Skeletal muscle tissue (tissue), 3 donors: ENCODE measurements at regions not wholly inside any gene's neighbourhood (a gene's known extent, or its start where the extent isn't known, plus 50 kb on each side); places are given as distances from the start of the nearest gene placed in this dataset.

Experiments
- H3K27ac ChIP-seq: one replicate; pipeline ENCODE4 v1.7.0; 2013; ENCODE audit warnings: mild to moderate bottlenecking, low read depth, low read length, inconsistent platforms
- H3K27me3 ChIP-seq, 3 donors: one replicate each; pipeline ENCODE4 v1.7.0; 2013; ENCODE audit warnings: low read length in 3 of 3; ENCODE audit not compliant: control insufficient read depth in 3 of 3, insufficient read depth in 3 of 3
- H3K36me3 ChIP-seq, 3 donors: one replicate each; pipeline ENCODE4 v1.7.0; 2013; ENCODE audit warnings: low read length in 3 of 3; ENCODE audit not compliant: control insufficient read depth in 3 of 3, insufficient read depth in 3 of 3
- H3K4me1 ChIP-seq, 3 donors: one replicate each; pipeline ENCODE4 v1.7.0; 2013; ENCODE audit warnings: low read length in 3 of 3, mild to moderate bottlenecking in 3 of 3; ENCODE audit not compliant: control insufficient read depth in 3 of 3, insufficient read depth in 3 of 3
- H3K4me3 ChIP-seq, 3 donors: one replicate each; pipeline ENCODE4 v1.7.0; 2013; ENCODE audit warnings: low read length in 3 of 3
- H3K9ac ChIP-seq, 3 donors: one replicate each; pipeline ENCODE4 v1.7.0; 2013; ENCODE audit warnings: low read length in 3 of 3, mild to moderate bottlenecking in 3 of 3, moderate library complexity in 2 of 3, low read depth in 1 of 3
- H3K9me3 ChIP-seq, 3 donors: one replicate each; pipeline ENCODE4 v1.7.0; 2013; ENCODE audit warnings: low read length in 3 of 3; ENCODE audit not compliant: control insufficient read depth in 3 of 3
- donor health status: Osteomylitis.

DNA sequence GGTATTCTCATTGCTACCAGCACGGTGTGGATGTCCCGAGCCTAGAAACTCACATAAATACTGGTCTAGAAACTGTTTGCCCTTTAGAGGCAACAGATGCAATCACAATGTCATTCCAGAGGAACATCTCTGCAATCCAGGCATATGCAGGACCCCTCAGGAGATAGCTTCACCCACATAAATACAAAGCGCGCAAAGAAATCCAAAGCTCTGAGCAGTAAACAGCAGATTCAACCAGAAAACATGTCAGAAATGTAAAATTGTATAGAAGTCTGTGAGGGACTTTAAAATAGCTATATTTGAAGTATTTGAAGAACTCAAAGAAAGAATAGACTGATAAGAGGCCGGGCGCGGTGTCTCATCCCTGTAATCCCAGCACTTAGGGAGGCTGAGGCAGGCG, 291.7 kb downstream of the FAM43A start:
- Histone ChIP-seq H3K9ac (no peak overlapping the region), H3K9me3 (no peaks in the 10 kb centered on the region), H3K36me3 (no peaks in the 10 kb centered on the region), H3K4me1 (peaks cover 0 to 3% (median 0%) of the 10 kb centered on the region in 3 donors), H3K4me3 (no peak overlapping the region), H3K27me3 (no peaks in the 10 kb centered on the region), H3K27ac (no peak overlapping the region)

DNA sequence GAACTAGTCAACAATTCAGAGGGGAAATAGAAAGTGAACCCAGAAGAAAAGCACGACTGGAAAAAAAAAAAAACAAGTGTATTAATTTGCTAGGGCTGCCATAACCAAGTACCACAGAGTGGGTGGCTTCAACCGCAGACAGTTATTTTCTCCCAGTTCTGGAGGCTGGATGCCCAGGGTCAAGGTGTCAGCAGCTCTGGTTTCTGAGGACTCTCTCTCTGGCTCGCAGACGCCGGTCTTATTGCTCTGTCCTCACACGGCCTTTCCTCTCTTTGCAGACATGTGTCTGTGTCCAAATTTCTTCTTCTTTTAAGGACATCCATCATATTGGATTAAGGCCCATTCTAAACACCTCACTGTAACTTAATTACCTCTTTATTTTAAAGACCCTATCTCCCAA, 291.8 kb downstream of the XXYLT1 start:
- H3K36me3 ChIP-seq = no peaks in the 10 kb centered on the region
- no peaks in the 10 kb centered on the region for H3K9me3 ChIP-seq
- H3K27me3 ChIP-seq = no peaks in the 10 kb centered on the region
- H3K4me1 ChIP-seq = peaks cover 0 to 3% (median 0%) of the 10 kb centered on the region in 3 donors
- H3K4me3 ChIP-seq = no peak overlapping the region
- H3K9ac ChIP-seq = no peak overlapping the region
- no peak overlapping the region for H3K27ac ChIP-seq

DNA sequence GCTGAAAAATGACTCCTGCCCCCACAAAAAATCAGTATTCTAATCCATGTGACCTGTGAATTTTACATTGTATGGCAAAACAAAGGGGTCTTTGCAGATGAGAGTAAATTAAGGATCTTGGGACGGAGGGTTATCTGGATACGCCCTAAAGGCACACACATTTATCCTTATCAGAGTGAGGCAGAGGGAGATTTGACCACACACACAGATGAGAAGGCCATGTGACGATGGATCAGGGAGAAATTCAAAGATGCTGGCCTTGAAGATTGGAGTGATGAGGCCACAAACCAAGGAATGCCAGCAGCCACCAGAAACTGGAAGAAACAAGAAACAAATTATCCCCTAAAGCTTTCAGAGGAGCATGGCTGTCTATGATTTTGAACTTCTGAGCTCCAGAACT, 288.5 kb downstream of the XXYLT1 start:
- H3K9ac ChIP-seq = no peak overlapping the region
- H3K27me3 ChIP-seq = no peaks in the 10 kb centered on the region
- no peak overlapping the region for H3K27ac ChIP-seq
- no peak overlapping the region for H3K4me3 ChIP-seq
- H3K4me1 ChIP-seq = peaks cover 12 to 14% (median 14%) of the 10 kb centered on the region in 3 donors
- H3K36me3 ChIP-seq = no peaks in the 10 kb centered on the region
- H3K9me3 ChIP-seq = no peaks in the 10 kb centered on the region

DNA sequence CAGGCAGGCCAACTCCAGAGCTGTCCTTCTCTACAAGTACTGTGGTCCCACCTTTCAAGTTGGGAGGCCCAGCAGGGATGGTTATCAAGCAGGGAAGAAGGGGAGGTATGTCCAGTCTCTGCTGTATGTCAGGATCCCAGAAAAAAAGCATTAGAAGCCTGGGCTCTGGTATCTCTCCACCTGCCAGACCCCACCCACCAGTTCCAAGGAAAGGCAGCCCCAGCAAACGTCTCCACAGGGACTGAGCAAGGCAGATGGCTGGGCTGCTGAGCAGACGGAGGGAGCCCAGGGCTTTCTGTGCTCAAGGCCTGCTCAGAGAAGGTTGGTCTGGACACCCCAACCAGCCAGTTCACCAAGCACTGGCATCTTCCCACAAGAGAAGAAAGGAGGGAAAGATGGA, 287.8 kb downstream of the XXYLT1 start:
- Histone ChIP-seq H3K36me3 (no peaks in the 10 kb centered on the region), H3K9me3 (no peaks in the 10 kb centered on the region), H3K9ac (no peak overlapping the region), H3K4me1 (peaks cover 12 to 14% (median 14%) of the 10 kb centered on the region in 3 donors), H3K4me3 (no peak overlapping the region), H3K27me3 (no peaks in the 10 kb centered on the region), H3K27ac (no peak overlapping the region)

DNA sequence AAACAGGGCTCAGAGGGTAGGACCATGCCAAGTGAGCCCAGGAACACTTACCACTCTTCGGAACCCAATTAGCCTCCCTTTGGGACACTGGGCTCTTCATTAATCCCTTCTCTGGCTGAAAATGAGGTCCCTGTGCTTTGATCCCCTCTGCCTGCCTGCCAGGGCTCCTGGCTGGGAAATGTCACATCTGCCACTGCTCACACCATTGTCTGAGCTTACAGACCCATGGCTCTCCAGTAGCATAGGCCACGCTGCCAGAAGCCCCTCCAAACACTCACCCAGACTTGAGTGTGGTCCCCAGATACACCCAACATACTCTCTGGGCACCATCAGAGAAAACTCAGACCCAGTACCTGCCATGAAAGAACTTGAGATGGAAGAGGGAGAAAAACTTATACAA, 287.3 kb downstream of the XXYLT1 start:
- Histone ChIP-seq H3K4me3 (no peak overlapping the region), H3K36me3 (no peaks in the 10 kb centered on the region), H3K27ac (no peak overlapping the region), H3K27me3 (no peaks in the 10 kb centered on the region), H3K9ac (no peak overlapping the region), H3K4me1 (peaks cover 12 to 14% (median 14%) of the 10 kb centered on the region in 3 donors), H3K9me3 (no peaks in the 10 kb centered on the region)

DNA sequence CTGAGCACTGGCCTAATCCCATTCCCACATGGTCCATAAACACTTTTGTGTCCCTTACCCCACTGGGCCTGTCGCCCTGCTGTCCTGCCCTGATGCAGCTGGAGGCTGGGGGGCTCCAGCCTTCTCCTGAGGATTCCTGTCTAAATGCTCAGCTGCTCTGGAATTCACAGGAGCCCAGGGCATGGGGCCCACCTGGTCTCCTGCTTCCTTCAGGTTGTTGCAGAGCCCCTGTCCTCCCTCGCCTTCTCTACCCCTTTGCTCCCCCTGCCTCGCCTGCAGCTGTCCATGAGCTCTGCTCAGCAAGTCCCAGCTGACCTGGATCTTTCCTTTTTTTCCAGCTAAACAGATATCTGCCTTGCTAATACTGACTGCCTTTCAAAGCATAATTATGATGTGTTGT, 286.9 kb downstream of the XXYLT1 start:
- H3K27ac ChIP-seq = no peak overlapping the region
- no peak overlapping the region for H3K9ac ChIP-seq
- H3K4me1 ChIP-seq = peaks cover 12 to 14% (median 14%) of the 10 kb centered on the region in 3 donors
- no peaks in the 10 kb centered on the region for H3K9me3 ChIP-seq
- H3K36me3 ChIP-seq = no peaks in the 10 kb centered on the region
- H3K27me3 ChIP-seq = no peaks in the 10 kb centered on the region
- no peak overlapping the region for H3K4me3 ChIP-seq

DNA sequence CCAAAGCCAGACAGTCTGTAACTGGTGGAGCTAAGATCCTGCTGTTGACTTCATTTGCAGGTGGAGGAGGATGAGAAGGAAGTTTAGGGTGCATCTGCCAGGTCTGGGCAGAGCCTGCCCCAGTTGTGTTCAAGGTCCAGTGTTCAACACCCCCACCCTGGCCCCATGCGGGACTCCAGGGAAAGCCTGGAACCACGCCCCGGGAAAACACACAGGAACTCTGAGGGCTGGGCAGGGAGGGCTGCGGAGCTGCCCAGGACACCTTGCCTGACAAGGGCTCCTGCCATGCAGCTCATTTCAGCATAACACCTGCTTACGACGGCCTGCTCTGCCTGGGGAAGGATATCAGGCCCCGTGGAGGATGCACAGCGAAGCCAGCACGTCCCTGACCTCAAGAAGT, 286.3 kb downstream of the XXYLT1 start:
- Histone ChIP-seq H3K4me1 (peaks cover 12 to 14% (median 14%) of the 10 kb centered on the region in 3 donors), H3K4me3 (peak overlapping the region; percentile 48 to 67 (median 66)), H3K9me3 (no peaks in the 10 kb centered on the region), H3K9ac (peak overlapping the region in 2 of 3 donors; percentile 47 to 71), H3K27ac (no peak overlapping the region), H3K36me3 (no peaks in the 10 kb centered on the region), H3K27me3 (no peaks in the 10 kb centered on the region)

DNA sequence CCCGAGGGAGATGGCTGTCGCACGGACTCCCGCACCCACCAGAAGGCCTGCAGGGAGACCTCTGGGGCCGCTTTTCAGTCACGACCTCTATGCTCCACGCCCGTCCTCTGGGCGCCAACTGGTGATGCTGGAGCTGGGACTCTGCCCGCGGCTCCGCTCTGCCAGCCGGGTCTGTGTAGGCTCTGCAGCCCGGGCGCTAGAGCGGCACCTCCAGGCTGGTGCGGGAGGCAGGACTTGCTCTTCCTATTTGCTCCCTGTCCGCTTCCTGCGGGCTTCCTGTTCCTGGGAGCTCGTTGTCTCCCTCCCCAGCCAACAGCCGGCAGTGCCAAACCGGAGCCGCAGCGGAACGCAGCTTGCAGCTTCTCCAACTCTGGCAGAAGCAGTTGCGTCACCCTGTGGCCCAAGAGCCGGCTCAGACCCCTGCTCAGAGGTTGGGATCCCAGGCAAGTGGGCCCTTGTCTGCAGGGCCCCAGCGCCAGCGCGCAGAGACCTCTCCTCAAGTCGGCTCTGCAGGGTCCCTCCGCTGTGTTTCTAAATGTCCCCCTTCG, 285.9 kb downstream of the XXYLT1 start:
- peak overlapping the region; percentile 12 for H3K27ac ChIP-seq

DNA sequence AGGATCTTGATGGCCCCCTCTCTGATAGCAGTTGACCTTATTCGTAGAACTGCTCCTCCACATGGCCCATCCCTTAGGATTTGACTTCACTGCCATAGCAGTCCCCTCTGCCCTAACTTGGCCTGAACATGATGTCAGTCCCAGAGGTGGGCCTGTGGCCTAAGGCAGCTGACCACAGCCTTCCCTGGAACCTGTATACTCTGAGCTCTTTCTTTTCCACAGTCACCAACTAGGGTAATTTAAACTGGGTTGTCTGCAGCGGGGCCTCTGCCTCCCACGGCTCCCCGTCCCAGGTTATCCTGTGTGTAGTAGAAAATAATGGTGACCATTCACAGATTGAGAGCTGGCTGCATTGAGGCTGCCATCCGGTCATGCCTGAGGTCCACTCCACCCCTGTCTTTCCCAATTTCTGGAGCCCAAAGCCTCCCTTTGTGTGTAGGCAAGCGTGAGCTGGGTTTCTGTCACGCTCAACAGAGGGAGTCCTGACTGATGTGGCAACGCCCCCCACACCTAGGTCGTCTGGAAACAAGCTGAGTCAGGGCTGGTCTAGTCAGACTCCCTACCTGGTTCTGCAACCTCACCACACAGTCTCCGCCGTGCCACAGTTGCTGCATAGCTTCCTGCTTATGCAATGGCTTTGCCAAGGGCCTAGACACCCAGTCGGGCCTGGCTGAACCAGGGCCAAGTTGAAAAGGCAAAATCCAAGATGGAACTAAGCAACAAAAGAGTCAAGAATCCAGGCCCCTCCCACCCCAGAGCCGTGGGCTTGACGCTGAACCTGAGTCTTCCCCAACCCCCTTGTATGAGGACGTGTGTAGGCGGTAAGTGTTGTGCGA, 284.5 kb downstream of the XXYLT1 start:
- Histone ChIP-seq H3K27ac (no peak overlapping the region), H3K36me3 (no peaks in the 10 kb centered on the region), H3K27me3 (no peaks in the 10 kb centered on the region), H3K4me3 (no peak overlapping the region), H3K9ac (no peak overlapping the region), H3K9me3 (no peaks in the 10 kb centered on the region), H3K4me1 (peaks cover 12 to 14% (median 14%) of the 10 kb centered on the region in 3 donors)

More for the DNA sequence above, 285.9 kb downstream of the XXYLT1 start:
- H3K27me3 ChIP-seq = no peaks in the 10 kb centered on the region
- peak overlapping the region; percentile 48 to 67 (median 66) for H3K4me3 ChIP-seq
- H3K4me1 ChIP-seq = peaks cover 12 to 14% (median 14%) of the 10 kb centered on the region in 3 donors
- H3K9me3 ChIP-seq = no peaks in the 10 kb centered on the region
- H3K9ac ChIP-seq = peak overlapping the region; percentile 38 to 71 (median 47)
- no peaks in the 10 kb centered on the region for H3K36me3 ChIP-seq
